Activated naive CD4-positive, alpha-beta T cell treated with anti-CD3 and anti-CD28 coated beads, Interleukin-2, amount 50 U/mL, for 16 hours (primary cell): ENCODE measurements at regions not wholly inside any gene's neighbourhood (a gene's known extent, or its start where the extent isn't known, plus 50 kb on each side); places are given as distances from the start of the nearest gene placed in this dataset.

Experiments used
- DNase-seq: peaks from one replicate; pipeline ENCODE4 v3.0.0-alpha.2; 2020

GRCh38 chr9:81532251-81532650 is 157.1 kb downstream of the TLE1 start:
- no peak for DNase-seq

GRCh38 chr9:81531511-81531910 is 157.8 kb downstream of the TLE1 start:
- no peak for DNase-seq

DNA sequence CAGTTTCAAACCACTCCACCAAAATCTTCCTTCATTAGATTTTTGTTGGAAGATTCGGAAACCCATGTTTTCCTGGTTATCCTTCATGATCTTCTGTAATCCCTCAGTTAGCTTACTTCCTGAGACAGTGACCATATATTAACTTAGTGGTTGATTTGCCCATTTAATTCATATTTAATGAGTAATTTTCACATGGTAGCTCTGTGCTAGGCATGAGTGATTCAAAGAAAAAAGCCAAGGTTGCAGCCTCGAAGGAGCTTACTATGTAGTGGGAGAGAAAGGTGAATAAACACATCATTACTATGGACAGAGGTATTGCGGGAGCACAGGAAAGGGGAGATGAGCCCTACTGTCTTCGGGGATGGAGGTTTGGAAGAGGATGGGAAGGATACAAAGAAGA is 158.5 kb downstream of the TLE1 start:
- no peak for DNase-seq

DNA sequence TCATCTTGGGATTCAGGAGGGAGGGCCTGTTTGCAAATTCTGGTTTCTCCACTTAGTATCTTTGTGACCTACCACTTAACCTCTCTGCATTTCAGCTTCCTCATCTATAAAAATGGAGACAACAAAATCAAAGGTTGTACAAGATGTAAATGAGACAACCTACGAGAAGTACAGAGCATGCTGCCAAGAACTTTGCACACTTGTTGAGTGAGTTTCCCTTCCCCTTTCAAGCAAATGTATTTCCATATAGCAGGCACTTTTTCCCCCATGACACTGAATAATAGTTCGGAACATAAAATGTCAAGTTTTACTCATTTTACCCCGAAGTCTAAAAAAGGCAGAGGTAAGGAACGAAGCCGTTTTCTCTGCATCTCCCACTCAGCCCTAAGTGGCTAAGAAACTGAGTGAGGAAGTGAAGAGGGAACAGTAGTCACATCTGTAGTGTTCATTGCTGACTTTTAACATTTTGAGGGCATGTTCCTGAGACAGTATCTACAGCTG is 159.0 kb downstream of the TLE1 start:
- DNase-seq: no peak

DNA sequence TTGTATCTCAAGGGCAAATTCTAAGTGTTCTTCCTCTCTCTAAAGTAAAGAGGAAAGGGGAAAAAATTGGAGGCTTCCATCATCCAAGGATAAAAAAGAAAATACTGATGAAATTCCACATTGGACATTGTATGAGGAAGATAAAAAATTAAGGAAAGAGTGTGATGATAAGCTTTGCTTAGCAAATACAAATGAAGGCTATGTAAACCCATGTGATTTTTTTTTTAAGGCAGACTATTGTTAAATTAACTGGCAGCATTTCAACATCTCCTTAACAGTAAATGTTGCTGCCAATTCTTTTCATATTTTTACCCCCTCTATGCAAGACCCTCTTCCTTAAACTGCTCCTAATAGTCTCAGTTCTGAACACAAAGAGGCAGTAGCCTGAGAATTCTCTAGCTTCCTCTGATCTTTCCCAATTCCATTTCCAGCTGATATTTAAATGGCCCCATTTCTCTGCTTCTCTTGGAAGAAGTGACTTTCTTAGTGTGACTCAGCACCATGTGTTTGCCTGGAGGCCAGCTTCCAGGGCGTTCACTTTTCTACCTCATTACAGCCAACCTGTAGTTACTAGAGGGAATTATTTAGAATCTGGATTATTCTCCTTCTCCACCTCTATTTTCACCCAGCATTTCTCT is 159.7 kb downstream of the TLE1 start:
- no peak for DNase-seq

DNA sequence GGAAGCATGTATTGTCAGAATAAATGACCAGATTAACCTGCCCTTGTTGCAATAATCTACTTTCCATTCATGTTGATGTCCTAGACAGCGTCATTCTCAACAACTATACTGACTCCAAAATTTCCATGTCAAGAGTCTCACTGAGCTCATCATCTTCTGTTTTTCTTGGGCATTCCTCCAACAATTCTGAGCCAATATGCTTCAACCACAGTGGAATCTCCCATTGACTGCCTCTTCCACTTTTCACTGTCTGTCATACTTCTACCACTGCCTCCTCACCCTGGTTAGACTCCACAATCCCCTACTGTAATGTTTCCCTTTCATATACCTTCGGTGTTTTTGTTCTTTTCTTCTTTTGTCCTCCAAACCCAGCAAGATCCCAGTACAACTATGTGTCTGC is 162.8 kb downstream of the TLE1 start:
- DNase-seq: no peak

GRCh38 chr9:81522716-81523551 is 166.4 kb downstream of the TLE1 start:
- no peak for DNase-seq

DNA sequence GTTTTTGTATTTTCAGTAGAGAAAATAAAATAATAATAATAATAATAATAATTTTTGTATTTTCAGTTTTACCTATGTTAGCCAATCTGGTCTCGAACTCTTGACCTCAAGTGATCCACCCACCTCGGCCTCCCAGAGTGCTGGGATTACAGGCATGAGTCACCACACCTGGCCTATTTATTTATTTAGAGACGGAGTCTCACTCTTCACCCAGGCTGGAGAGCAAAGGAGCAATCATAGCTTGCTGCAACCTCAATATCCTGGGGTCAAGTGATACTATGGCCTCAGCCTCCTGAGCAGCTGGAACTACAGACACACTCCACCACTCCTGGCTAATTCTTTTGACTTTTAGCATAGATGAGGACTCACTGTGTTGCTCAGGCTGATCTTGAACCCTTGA is 167.5 kb downstream of the TLE1 start:
- no peak for DNase-seq

DNA sequence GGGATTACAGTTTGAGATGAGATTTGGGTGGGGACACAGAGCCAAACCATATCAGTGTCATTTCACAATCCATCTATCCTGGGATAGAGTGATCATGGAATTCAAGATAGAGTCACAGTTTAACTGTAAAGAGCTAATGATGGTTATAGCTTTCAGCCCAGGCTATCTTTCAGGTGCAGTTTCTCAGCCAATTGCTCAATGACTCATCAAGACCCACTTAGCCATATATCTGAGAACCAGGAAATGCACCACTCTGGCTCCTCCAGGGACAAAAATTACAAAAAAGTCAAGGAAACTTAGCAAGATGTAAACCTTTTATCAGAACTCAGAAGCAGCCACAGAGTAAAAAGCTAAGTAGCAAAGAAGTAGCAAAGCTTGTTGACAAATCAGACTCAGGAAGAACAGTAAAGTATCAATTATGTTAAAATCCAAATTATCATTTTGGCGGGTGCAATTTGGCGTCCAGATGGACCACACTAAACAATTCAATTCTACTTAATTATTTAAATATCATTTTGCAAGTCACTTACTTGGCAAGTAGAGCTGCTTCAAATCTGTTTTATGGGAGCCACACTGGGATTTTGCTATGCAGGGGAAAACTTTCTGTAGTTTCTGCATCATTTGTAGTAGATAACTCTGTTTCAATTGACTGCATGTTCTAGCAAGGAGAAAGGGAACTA is 169.4 kb downstream of the TLE1 start:
- no peak for DNase-seq

- no peak for DNase-seq
Observed at GRCh38 chr9:81517954-81518353, 171.4 kb downstream of the TLE1 start.

GRCh38 chr9:81513059-81513458 is 176.3 kb downstream of the TLE1 start:
- DNase-seq: no peak

GRCh38 chr9:81512641-81513040 is 176.7 kb downstream of the TLE1 start:
- no peak for DNase-seq

DNA sequence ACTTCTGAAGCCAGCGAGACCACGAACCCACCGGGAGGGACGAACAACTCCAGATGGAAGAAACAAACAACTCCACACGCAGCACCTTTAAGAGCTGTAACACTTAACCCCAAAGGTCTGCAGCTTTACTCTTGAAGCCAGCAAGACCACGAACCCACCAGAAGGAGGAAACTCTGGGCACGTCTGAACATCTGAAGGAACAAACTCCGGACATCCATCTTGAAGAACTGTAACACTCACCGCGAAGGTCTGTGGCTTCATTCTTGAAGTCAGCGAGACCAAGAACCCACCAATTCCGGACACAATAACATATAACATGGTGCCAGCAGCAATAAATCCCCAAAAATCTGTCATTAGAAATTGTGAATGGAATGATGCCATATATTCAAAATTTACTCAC is 180.9 kb downstream of the TLE1 start:
- DNase-seq: no peak

- no peak for DNase-seq
Observed at GRCh38 chr9:81506941-81507864, 182.1 kb downstream of the TLE1 start.

DNA sequence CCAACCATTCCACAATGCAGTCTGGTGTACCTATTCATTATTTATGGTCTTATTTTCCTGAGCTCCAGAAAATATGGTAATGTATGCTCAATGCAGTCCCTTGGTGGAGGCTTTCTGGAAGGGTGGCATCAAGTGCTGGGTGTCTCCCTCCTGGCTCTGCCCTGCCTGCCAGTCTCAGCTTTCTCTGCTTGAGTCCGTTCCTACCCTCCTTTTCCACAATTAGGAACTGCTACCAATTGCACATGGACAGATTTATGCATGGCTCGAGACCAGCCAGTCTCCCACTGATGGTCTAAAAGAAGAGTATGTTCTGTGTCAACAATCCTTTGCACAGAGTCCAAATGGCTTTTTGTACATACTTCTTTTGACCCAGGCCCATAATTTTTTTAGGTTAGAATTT is 189.8 kb downstream of the TLE1 start:
- no peak for DNase-seq

- no peak for DNase-seq
Observed at GRCh38 chr9:81499021-81499454, 190.3 kb downstream of the TLE1 start.

DNA sequence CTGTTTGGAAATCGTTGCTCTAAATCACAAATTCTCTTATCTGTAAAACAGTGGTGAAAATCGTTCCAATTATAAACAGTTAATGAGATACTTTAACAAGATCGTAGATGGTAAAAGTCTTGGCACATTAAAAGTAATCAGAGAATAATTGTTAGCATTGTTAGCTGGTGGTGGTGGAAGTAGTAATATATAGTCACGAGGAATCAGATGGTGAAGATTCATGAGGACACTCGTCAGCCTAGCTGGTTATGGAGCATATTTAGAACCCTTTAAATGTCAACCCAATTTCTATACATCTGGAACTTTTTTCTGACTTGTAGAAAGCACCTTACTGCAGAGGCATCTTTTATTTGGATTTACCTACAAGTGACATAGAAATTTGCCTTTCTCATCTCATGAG is 190.8 kb downstream of the TLE1 start:
- DNase-seq: no peak

- no peak for DNase-seq
Observed at GRCh38 chr9:81497091-81497490, 192.3 kb downstream of the TLE1 start.

- DNase-seq: no peak
Observed at GRCh38 chr9:81492710-81493447, 196.5 kb downstream of the TLE1 start.

DNA sequence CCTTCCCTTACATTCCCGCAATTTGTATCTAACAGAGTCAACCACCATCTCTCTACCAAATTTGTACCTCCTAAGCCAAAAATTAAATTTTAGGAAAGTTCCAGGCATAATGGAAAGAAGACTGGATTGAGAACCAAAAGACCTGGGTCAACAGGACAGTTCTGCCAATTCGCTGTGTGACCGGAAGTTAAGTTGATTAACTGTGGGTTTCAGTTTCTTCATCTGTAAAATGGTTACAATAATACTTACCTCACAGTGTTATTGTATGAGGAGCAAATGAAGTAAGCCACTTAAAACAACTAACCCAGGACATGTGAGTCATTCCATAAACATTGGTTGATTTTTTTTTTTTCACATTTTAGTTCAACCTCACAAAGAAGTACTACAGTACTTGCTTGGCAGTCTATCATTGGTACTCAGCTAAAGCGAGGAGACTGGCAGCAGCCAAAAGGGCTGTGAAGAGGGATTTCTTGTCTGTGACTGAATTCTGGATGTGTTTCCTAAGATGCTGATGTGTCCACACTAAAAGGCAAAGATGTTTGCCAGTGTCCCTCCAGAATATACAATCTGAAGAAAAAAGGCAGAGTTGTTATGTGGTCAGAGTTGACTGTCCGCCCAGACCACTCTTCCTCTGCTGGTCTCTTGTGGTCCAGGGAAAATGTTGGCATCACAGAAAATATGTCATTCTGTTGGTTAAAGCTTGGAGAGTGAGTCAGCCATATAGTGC is 198.6 kb downstream of the TLE1 start:
- no peak for DNase-seq

- DNase-seq: no peak
Observed at GRCh38 chr9:81489046-81489445, 200.3 kb downstream of the TLE1 start.
